Gastrocnemius medialis (tissue), 4 donors: ENCODE measurements at regions not wholly inside any gene's neighbourhood (a gene's known extent, or its start where the extent isn't known, plus 50 kb on each side); places are given as distances from the start of the nearest gene placed in this dataset.

Experiments
- ATAC-seq, 2 donors: fragments of 150-250 bp; one replicate each; pipeline ENCODE4 v1.9.1; 2016
- DNase-seq, 2 donors: peaks; one replicate each; pipeline ENCODE4 v3.0.0-alpha.2; 2019
- H3K27ac ChIP-seq, 4 donors: fragments of 200-600 bp; sonication (generic); 1 replicate in 1 of 4; 2 replicates in 3 of 4; pipeline ENCODE4 v1.5.1; 2016 to 2018; ENCODE audit warnings: mild to moderate bottlenecking in 2 of 4, moderate library complexity in 1 of 4
- H3K27me3 ChIP-seq, 3 donors: fragments of 200-600 bp; sonication (generic) in 2 of 3; 1 replicate in 1 of 3; 2 replicates in 2 of 3; pipeline versions ENCODE4 v1.5.1 to v1.6.0; 2016 to 2019; ENCODE audit warnings: mild to moderate bottlenecking in 1 of 3, moderate library complexity in 1 of 3
- H3K36me3 ChIP-seq, 2 donors: fragments of 200-600 bp; sonication (generic) in 1 of 2; one replicate each; pipeline ENCODE4 v1.5.1; 2017 to 2018
- H3K4me1 ChIP-seq, 2 donors: fragments of 200-600 bp; sonication (generic) in 1 of 2; one replicate each; pipeline ENCODE4 v1.5.1; 2016 to 2017; ENCODE audit warnings: mild to moderate bottlenecking in 2 of 2
- H3K4me3 ChIP-seq, 4 donors: fragments of 200-600 bp; sonication (generic) in 3 of 4; 1 replicate in 1 of 4; 2 replicates in 3 of 4; pipeline ENCODE4 v1.5.1; 2016 to 2019; ENCODE audit warnings: mild to moderate bottlenecking in 2 of 4
- H3K9me3 ChIP-seq, 3 donors: fragments of 200-600 bp; sonication (generic) in 2 of 3; 1 replicate in 1 of 3; 2 replicates in 2 of 3; pipeline ENCODE4 v1.5.1; 2016 to 2019
- POLR2A ChIP-seq, 2 donors: fragments of 450-650 bp; IDR thresholded peaks; one replicate each; pipeline ENCODE4 v1.6.1; 2017; ENCODE audit warnings: antibody characterized with exemption in 2 of 2, mild to moderate bottlenecking in 2 of 2, moderate library complexity in 2 of 2
- in situ Hi-C, 4 donors: fragments of 200-750 bp; cut with MboI; loops; one replicate each; pipeline versions ENCODE4 v1.15.0 to v1.8.0; 2017; ENCODE audit warnings: low sequenced_read_pairs in 4 of 4
- intact Hi-C: fragments of 100-400 bp; cut with DNase I; formaldehyde crosslinking; loops from one replicate; pipeline ENCODE4 v1.15.1; 2023; ENCODE audit warnings: low total_unique reads
- TF ChIP-seq, protein P1 (sequence below), 5 experiments: fragments of 450-650 bp in 3 of 5; fragments of 200-600 bp in 2 of 5; sonication (generic) in 2 of 5; IDR thresholded peaks in 4 of 5; conservative IDR thresholded peaks in 1 of 5; 1 replicate in 4 of 5; 2 replicates in 1 of 5; pipeline ENCODE4 v1.5.1; 2016 to 2019; ENCODE audit warnings: antibody characterized with exemption in 5 of 5, mild to moderate bottlenecking in 3 of 5, moderate library complexity in 3 of 5

DNA sequence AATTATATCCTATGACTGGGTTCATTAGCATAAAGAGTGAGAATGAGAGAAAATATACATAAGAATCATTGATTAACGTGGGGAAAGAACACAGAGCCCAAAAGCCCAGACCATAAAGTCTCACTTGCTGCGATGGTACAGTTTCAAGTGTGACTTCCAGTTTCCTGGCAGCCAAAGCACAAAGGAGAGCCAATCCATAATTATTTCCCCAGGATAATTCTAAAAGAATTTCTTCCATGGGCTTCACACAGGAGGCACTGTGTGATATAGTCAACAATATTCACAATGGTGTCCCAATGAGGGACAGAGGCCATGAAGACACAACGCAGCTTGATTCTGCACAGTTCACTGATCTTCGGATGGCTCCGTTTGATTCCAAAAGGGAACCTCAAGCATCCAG, 321.6 kb downstream of the PLPP3 start:
- H3K4me3 ChIP-seq = no peak overlapping the region
- in situ Hi-C loops (no loop called here), intact Hi-C loops (loop anchor here (2.0 to 10.0 kb wide), 6 partner anchors 59 to 563 kb away; partner anchors contain the start of gene PLPP3)
- TF ChIP-seq, protein P1, sequence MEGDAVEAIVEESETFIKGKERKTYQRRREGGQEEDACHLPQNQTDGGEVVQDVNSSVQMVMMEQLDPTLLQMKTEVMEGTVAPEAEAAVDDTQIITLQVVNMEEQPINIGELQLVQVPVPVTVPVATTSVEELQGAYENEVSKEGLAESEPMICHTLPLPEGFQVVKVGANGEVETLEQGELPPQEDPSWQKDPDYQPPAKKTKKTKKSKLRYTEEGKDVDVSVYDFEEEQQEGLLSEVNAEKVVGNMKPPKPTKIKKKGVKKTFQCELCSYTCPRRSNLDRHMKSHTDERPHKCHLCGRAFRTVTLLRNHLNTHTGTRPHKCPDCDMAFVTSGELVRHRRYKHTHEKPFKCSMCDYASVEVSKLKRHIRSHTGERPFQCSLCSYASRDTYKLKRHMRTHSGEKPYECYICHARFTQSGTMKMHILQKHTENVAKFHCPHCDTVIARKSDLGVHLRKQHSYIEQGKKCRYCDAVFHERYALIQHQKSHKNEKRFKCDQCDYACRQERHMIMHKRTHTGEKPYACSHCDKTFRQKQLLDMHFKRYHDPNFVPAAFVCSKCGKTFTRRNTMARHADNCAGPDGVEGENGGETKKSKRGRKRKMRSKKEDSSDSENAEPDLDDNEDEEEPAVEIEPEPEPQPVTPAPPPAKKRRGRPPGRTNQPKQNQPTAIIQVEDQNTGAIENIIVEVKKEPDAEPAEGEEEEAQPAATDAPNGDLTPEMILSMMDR (IDR thresholded peaks at IDR 0.05 in 4 of 5, conservative IDR thresholded peaks at IDR 0.05 in 1 of 5) = no peak
- no peak for TF ChIP-seq POLR2A (IDR thresholded peaks at IDR 0.05)
- H3K27ac ChIP-seq = peak overlapping the region; percentile 81 to 85 (median 82)
- no peaks in the 10 kb centered on the region for H3K36me3 ChIP-seq
- H3K27me3 ChIP-seq = no peaks in the 10 kb centered on the region
- H3K4me1 ChIP-seq = peaks cover 42% of the 10 kb centered on the region in 2 donors
- no peaks in the 10 kb centered on the region for H3K9me3 ChIP-seq
- ATAC-seq = no peak
- DNase-seq = no peak

DNA sequence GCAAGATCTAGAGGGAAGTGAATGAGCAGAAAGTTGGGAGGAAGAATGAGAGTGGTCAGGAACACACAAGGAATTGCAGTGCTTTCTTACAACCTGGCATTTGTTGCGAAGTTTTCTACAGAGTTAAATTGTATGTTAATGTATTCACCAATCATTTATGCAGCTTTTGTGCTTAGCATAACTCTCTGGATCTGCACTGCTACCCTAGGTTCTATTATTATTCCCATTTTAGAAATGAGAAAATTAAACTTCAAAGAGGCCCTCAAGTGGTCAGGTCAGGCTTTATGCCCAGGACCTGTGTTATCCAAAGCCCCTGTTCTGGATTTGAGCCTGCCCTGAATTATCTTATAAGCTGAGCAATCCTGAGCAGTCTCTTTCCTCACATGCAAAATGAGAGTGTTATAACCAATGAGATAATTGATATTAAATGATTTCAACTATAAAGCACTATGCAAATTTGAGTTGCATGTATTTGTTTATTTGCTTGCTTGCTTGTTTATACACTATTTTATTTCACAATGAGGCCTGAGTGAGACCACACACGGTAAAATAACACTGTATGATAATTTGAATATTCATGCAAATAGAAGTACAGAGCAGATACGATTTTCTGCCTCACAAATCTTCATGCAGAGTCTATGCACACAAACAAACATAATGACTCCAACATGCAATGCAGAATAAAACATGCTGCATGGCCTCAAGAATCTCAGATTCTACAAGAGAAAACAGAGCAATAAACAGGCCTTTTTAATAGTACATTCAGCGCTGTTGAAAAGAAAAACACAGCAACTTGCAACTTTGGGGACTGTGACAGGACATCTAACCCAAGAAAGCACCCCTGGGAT, 323.0 kb downstream of the PLPP3 start:
- DNase-seq = no peak
- TF ChIP-seq POLR2A (IDR thresholded peaks at IDR 0.05) = peak in 1 of 2 donors; percentile 1
- TF ChIP-seq, protein P1 (IDR thresholded peaks at IDR 0.05 in 4 of 5, conservative IDR thresholded peaks at IDR 0.05 in 1 of 5) = no peak
- Histone ChIP-seq H3K36me3 (no peaks in the 10 kb centered on the region), H3K4me1 (peaks cover 42% of the 10 kb centered on the region in 2 donors), H3K4me3 (no peak overlapping the region), H3K9me3 (no peaks in the 10 kb centered on the region), H3K27ac (peak overlapping the region; percentile 81 to 85 (median 82)), H3K27me3 (no peaks in the 10 kb centered on the region)
- ATAC-seq = no peak
- intact Hi-C loops (loop anchor here (5.0 to 10.0 kb wide), 5 partner anchors 101 to 562 kb away; partner anchors contain the start of gene PLPP3), in situ Hi-C loops (no loop called here)

DNA sequence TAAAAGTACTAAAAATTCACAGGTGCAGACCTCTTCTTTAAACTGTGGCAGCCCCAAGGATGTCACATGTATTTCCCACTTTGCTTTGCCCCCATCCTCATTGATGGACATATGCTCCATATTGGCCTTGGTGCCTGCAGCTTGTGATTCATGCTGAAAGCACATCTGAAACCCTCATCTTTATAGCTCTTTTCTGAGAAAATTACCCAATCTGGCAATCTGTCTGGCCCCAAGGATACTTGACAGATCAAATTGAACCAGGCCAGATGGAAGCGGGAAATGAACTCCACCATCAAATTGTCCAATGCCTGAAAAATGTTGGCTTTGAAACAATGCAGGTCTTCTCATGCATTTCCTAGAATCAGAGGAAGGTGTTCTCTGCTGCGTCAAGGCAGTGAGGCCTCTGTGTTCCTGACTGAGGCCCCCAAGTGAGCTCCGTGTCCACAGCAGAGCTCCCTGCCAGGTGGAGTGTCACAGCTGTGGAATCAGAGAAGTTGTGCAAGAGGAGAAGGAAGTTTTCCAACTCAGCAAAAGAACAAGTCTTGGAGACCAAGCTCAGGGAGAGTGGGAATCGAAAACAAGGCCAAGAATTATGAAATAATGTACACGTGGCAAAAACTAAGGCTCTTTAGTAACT, 323.7 kb downstream of the PLPP3 start:
- DNase-seq (peak; percentile 88 to 92), ATAC-seq (peak; percentile 91)
- Histone ChIP-seq H3K4me1 (peaks cover 42% of the 10 kb centered on the region in 2 donors), H3K9me3 (no peaks in the 10 kb centered on the region), H3K27me3 (no peaks in the 10 kb centered on the region), H3K27ac (peak overlapping the region; percentile 69 to 85 (median 80)), H3K36me3 (no peaks in the 10 kb centered on the region), H3K4me3 (no peak overlapping the region)
- peak in 1 of 2 donors; percentile 10 for TF ChIP-seq POLR2A (IDR thresholded peaks at IDR 0.05)
- TF ChIP-seq, protein P1 (IDR thresholded peaks at IDR 0.05 in 4 of 5, conservative IDR thresholded peaks at IDR 0.05 in 1 of 5) = no peak
- in situ Hi-C loops (no loop called here), intact Hi-C loops (loop anchor here (5.0 to 10.0 kb wide), 5 partner anchors 102 to 561 kb away; partner anchors contain the start of gene PLPP3)

DNA sequence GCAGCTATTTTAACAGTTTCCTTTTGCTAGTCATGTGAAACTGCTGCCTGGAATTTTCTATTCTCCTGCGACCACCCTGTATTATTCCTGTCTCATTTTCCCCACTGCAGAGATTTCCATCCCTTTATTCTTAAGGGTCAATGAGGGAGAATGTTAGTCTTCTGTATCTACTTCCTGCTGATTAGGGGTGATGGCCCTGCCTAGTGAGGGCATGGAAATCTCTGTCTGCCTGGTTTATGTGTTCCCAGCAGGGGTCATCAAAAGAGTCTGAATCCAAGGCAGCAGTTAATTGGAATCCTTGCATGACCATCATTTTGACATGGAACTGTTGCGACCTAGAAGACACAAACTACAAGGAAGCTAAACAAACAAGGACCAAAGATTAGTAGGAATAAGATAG, 325.2 kb downstream of the PLPP3 start:
- ATAC-seq (no peak), DNase-seq (no peak)
- no peak for TF ChIP-seq POLR2A (IDR thresholded peaks at IDR 0.05)
- TF ChIP-seq, protein P1 (IDR thresholded peaks at IDR 0.05 in 4 of 5, conservative IDR thresholded peaks at IDR 0.05 in 1 of 5) = no peak
- Histone ChIP-seq H3K36me3 (no peaks in the 10 kb centered on the region), H3K9me3 (no peaks in the 10 kb centered on the region), H3K27ac (no peak overlapping the region), H3K27me3 (no peaks in the 10 kb centered on the region), H3K4me3 (no peak overlapping the region), H3K4me1 (peaks cover 38 to 39% of the 10 kb centered on the region in 2 donors)
- intact Hi-C loops = loop anchor here (10.0 kb wide), 1 partner anchor 559 kb away; no protein-coding TSS in a partner anchor
- in situ Hi-C loops = no loop called here
